ENCODE measurements at regions not wholly inside any gene's neighbourhood (a gene's known extent, or its start where the extent isn't known, plus 50 kb on each side); places are given as distances from the start of the nearest gene placed in this dataset.
A peak's percentile ranks its signal among the peaks of the same experiment; 100 is the strongest.

- no peak for DNase-seq
Observed at GRCh38 chr13:53512635-53513034, 484.0 kb downstream of the OLFM4 start.

GRCh38 chr13:53513226-53513625, 484.6 kb downstream of the OLFM4 start:
- DNase-seq, result peak; percentile 0

DNA sequence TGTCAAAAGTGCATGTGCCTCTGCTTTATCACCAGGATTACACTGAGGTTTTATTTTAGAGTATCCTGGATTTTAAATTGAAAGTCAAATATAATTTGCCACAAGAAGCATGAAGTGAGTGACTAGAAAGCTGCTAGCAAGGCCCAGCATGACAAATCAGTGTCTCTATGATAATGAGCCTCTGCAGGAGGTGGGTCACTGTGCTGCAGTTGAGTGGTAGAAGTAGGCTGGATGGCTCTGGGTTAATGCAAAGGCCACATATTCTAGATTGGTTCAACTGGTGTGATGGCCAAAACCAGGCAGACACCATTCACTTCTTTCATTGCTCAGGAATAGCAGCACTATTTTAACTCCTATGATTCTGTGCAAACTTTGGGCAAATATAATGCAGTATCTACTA, 491.5 kb downstream of the OLFM4 start:
- DNase-seq, result no peak

GRCh38 chr13:53522034-53522433, 493.4 kb downstream of the OLFM4 start:
- no peak for DNase-seq

- no peak for DNase-seq
Observed at GRCh38 chr13:53537586-53537985, 509.0 kb downstream of the OLFM4 start.

DNA sequence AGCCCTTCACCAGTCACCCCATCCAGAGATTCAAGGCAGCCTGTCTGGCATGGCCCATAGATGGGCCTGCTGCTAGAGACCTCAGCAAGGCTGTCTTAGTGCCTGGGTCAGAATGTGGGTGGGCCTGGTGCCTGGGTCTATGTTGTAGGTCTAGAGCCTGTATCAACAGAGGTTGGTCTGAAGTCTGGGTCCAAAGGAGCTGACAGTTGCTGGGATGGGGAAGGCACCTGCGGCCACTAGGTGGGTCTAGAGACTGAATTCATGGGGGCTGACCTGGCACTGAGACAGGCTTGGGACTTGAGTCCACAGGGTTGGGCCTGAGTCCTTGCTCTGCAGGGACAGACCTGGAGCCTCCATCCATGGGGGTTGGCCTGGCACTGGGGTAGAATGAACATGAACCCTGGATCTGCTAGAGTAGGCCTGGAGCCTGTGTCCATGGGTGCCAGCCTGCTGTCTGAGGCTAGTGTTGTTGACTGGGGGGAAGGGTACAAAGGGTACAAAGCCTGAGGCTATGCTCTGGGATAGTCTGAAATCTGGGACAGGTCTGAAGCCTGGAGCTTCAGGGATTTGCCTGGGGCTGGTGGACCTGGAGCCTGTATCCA, 516.8 kb downstream of the OLFM4 start:
- DNase-seq, result no peak

DNA sequence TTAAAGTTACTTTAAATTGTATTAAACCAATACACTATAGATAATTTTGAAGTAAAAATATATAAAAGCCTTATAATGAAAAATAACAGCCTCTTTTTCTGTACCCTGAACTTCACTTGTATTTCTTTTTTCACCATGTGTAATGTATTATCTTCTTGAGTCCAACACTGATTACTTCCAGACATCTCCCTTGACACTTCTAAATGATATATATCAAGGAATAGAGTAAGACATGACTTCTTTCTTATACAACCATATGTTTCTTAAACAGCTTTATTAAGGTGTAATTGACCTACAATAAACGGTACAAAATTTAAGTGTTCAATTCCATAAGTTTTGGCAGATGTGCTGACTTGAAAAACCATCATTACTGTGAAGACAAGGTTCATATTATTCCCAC, 531.9 kb downstream of the OLFM4 start:
- no peak for DNase-seq

- DNase-seq, result no peak
Observed at GRCh38 chr13:53562419-53562818, 533.8 kb downstream of the OLFM4 start.

DNA sequence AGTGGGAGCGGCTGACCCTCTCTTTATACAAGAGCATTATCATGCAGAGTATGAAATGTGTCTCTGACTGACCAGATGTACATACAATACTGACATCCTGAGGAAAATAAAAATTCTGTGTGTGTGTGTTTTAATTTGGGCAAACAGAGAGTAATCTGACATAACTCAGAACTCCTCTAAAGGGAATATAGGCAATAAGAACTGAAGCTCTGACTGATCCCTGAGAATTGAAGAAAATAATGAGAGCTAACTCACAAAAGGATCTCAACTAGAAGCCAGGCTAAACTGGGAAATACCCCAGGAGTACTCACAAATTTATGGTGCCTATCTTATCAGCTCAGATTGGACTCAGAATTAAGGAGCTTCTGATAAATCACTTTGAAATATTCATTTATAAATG, 539.9 kb downstream of the OLFM4 start:
- no peak for DNase-seq

- DNase-seq, result no peak
Observed at GRCh38 chr13:53569453-53569852, 540.8 kb downstream of the OLFM4 start.

GRCh38 chr13:53601113-53601512, 572.5 kb downstream of the OLFM4 start:
- peak; percentile 57 for DNase-seq

DNA sequence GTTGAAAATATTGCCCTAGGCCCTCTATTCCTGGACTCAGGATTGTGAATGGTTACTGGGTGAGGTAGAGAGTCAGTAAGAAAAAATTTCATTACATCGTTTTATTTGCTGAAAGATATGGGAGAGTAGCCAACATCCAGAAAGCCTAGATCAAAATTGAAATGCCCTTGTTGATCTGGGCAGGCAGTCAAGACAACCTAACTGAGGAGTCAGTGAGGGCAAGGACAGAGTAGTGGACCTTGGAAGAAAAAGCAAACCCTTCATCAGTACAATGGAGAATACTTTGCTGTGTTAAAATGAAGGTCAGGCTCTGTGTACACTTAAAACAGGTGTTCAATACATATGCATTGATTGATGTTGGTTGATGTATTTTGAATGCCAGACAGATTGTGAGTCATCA, 576.7 kb downstream of the OLFM4 start:
- no peak for DNase-seq

GRCh38 chr13:53612200-53612599, 583.6 kb downstream of the OLFM4 start:
- no peak for DNase-seq

DNA sequence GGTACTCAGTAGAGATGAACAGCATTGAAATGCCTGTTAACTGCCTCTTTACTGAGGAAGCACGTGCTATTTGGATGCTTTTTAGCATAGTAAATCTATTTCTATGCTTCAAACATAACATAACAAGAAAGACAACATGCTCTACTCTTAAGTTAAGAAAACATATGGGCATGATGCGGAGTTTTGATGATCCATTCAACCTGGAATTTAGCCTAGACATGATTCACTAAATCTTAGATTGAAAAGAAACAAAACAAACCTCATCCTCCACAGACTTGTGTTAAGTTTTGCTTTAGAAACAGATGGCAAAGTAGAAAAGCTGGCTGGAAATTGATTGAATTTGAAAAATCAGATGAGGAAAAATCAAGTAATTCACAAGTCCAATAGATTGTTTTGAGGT, 593.8 kb downstream of the OLFM4 start:
- peak; percentile 44 for DNase-seq

- DNase-seq, result no peak
Observed at GRCh38 chr13:53623146-53623545, 594.5 kb downstream of the OLFM4 start.

DNA sequence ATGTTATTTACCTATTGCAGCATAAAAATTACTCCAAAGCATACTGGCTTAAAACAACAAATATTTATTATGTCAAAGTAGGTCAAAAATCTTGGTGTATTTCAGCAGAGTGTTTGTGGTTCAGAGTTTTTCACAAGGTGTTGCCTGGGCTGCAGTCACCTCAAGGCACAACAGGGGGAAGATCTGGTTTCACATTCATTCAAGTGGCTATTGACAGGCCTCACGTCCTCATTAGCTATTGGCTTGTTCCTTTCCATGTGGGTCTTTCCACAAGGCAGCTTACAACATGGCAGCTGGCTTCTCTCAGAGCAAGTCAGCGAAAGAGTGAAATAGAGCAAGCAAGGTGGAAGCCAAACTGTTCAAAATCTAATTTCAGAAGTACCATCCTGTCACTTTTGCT, 602.9 kb downstream of the OLFM4 start:
- DNase-seq, result no peak

GRCh38 chr13:53638040-53638439, 609.4 kb downstream of the OLFM4 start:
- no peak for DNase-seq

DNA sequence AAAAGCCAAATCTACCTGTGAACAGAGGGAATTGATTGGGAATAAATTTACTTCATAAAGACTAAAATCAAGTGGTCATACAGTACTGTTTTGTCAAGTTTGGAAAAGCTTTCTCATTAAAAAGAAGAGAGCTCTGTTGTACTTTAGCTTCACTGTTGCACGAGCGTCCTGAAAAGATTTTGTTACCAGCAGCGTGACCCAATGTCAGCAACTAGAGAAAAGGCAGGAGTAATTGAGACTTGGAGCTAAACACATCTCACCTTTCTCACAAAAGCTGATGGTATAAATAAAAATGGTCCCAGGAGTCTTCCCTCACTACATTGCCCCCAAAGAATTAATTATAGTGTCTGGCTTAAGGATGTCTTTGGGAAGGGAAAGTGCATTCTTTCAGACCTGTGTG, 613.7 kb downstream of the OLFM4 start:
- DNase-seq, result no peak

DNA sequence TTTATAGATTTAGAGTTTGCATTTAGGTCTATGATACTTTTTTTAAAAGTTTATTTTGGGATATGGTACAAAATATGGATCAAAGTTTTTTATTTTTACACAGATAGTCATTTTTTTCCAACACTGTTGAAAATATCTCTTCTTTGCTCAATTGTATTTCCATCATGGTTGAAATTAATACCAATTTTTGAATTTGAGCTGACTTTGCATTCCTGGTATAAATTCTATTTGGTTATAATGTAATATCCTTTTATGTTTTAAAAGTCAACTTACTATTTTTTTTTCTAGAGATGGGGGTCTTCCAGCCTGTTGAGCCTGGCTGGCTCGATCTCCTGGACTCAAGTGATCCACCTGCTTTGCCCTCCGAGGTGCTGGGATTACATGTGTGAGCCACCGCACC, 620.1 kb downstream of the OLFM4 start:
- DNase-seq, result no peak

- DNase-seq, result no peak
Observed at GRCh38 chr13:53672005-53672404, 643.4 kb downstream of the OLFM4 start.

DNA sequence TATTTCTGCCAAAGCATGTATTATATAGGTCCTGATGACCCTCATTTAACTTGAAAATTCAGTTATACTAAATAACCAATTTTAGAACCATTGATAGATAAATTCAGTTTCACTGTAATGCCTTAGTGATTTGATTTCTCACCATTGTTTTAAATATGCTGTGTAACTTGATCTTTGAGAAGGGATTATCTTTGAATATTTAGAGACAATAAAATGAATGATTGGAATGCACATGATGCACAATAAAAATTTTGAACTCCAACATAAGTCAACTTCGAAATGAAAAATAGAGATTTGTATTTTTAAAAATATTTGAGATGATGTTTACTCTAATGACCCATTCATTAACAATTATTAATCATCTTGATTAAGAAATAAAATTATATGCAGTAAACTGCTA, 654.5 kb downstream of the OLFM4 start:
- no peak for DNase-seq

GRCh38 chr13:53683608-53684007, 655.0 kb downstream of the OLFM4 start:
- no peak for DNase-seq

GRCh38 chr13:53691417-53691816, 662.8 kb downstream of the OLFM4 start:
- no peak for DNase-seq

- DNase-seq, result no peak
Observed at GRCh38 chr13:53694814-53695532, 666.4 kb downstream of the OLFM4 start.
